Spleen (tissue), 7 donors: ENCODE measurements at regions not wholly inside any gene's neighbourhood (a gene's known extent, or its start where the extent isn't known, plus 50 kb on each side); places are given as distances from the start of the nearest gene placed in this dataset.

Experiments used
- CTCF ChIP-seq, 11 experiments: fragments of 200-600 bp in 7 of 11; fragments of 450-650 bp in 4 of 11; sonication (generic) in 4 of 11; IDR thresholded peaks in 8 of 11; conservative IDR thresholded peaks in 3 of 11; 1 replicate in 7 of 11; 2 replicates in 4 of 11; pipeline versions ENCODE4 v1.4.0 to v1.8.0; 2016 to 2021; ENCODE audit warnings: antibody characterized with exemption in 11 of 11, inconsistent platforms in 4 of 11, mild to moderate bottlenecking in 1 of 11
- POLR2A ChIP-seq, 3 donors: fragments of 450-650 bp; IDR thresholded peaks; one replicate each; pipeline ENCODE4 v1.5.1; 2017; ENCODE audit warnings: antibody characterized with exemption in 3 of 3, mild to moderate bottlenecking in 1 of 3
- POLR2AphosphoS5 ChIP-seq, 3 donors: sonication (generic); formaldehyde crosslinking; IDR thresholded peaks; one replicate each; pipeline ENCODE4 v1.5.1; 2017; ENCODE audit warnings: antibody characterized with exemption in 3 of 3
- donor health status: DM: no; HTN: no; CAD: no; lungs with moderate emphysema.
- donor health status: DM: no; HTN: no; CAD: no.
- donor health status: DM: no; HTN: no; CAD: no.

- TF ChIP-seq CTCF (IDR thresholded peaks at IDR 0.05 in 8 of 11, conservative IDR thresholded peaks at IDR 0.05 in 3 of 11): no peak
- no peak for TF ChIP-seq POLR2A (IDR thresholded peaks at IDR 0.05)
- TF ChIP-seq POLR2AphosphoS5 (IDR thresholded peaks at IDR 0.05): no peak
These were observed 1058.8 kb downstream of the NLGN4Y start for GRCh38 chrY:15583111-15583510.
